Large intestine (tissue), 3 donors: ENCODE measurements at regions not wholly inside any gene's neighbourhood (a gene's known extent, or its start where the extent isn't known, plus 50 kb on each side); places are given as distances from the start of the nearest gene placed in this dataset.
"Not testable (repeated sequence)": the region's sequence is repeated elsewhere in the genome, so short reads cannot be mapped to it uniquely, and the experiment has no call there.

Source experiments
- DNase-seq, 2 donors: peaks; one replicate each; pipeline versions ENCODE4 v3.0.0 to v3.0.0-alpha.2; 2013
- H3K27ac ChIP-seq: one replicate; pipeline ENCODE4 v1.5.1; 2013; ENCODE audit warnings: low read length
- H3K27me3 ChIP-seq: 2 replicates; pipeline ENCODE4 v1.6.1; 2013; ENCODE audit warnings: low read length; ENCODE audit not compliant: control insufficient read depth, insufficient read depth
- H3K36me3 ChIP-seq: 2 replicates; pipeline ENCODE4 v1.6.1; 2013; ENCODE audit warnings: low read length; ENCODE audit not compliant: control insufficient read depth, insufficient read depth
- H3K4me1 ChIP-seq: one replicate; pipeline ENCODE4 v1.6.1; 2013; ENCODE audit warnings: low read length; ENCODE audit not compliant: control insufficient read depth, insufficient read depth
- H3K4me3 ChIP-seq: one replicate; pipeline ENCODE4 v1.5.1; 2013; ENCODE audit warnings: low read length
- H3K9me3 ChIP-seq: one replicate; pipeline ENCODE4 v1.6.1; 2013; ENCODE audit warnings: mild to moderate bottlenecking, low read depth, low read length, moderate library complexity; ENCODE audit not compliant: control insufficient read depth
- WGBS: methylation state at CpG from one replicate; pipeline ENCODE4 v1.1.5; 2013; ENCODE audit warnings: low lambda C conversion rate; ENCODE audit not compliant: insufficient coverage; 5-methylcytosine and 5-hydroxymethylcytosine counted together

- Histone ChIP-seq H3K4me3 (no peak overlapping the region), H3K27me3 (peaks cover 8% of the 10 kb centered on the region), H3K27ac (no peak overlapping the region), H3K9me3 (no peaks in the 10 kb centered on the region), H3K4me1 (no peaks in the 10 kb centered on the region), H3K36me3 (no peaks in the 10 kb centered on the region)
- DNase-seq, result no peak
- 83% methylated on average over 2 of the region's 7 CpGs for WGBS
Observed at GRCh38 chr12:131192951-131193350, 239.2 kb downstream of the ADGRD1 start.

- WGBS, result no CpG with 5 or more reads among the region's 5 CpGs
- H3K4me3 ChIP-seq, result no peak overlapping the region
- H3K9me3 ChIP-seq, result no peaks in the 10 kb centered on the region
Observed at GRCh38 chr12:131194166-131194565, 240.5 kb downstream of the ADGRD1 start.

GRCh38 chr12:131195796-131196195 is 242.1 kb downstream of the ADGRD1 start:
- Histone ChIP-seq H3K27me3 (peaks cover 8% of the 10 kb centered on the region), H3K4me3 (no peak overlapping the region), H3K27ac (no peak overlapping the region), H3K36me3 (no peaks in the 10 kb centered on the region), H3K9me3 (no peaks in the 10 kb centered on the region), H3K4me1 (no peaks in the 10 kb centered on the region)
- no CpG with 5 or more reads among the region's 9 CpGs for WGBS
- DNase-seq, result no peak

More at GRCh38 chr12:131194166-131194565, 240.5 kb downstream of the ADGRD1 start:
- Histone ChIP-seq H3K36me3 (no peaks in the 10 kb centered on the region), H3K27me3 (peaks cover 8% of the 10 kb centered on the region), H3K27ac (no peak overlapping the region), H3K4me1 (no peaks in the 10 kb centered on the region)
- no peak for DNase-seq

- Histone ChIP-seq H3K9me3 (no peaks in the 10 kb centered on the region), H3K4me1 (no peaks in the 10 kb centered on the region), H3K4me3 (no peak overlapping the region), H3K27ac (no peak overlapping the region), H3K27me3 (peaks cover 8% of the 10 kb centered on the region), H3K36me3 (no peaks in the 10 kb centered on the region)
- DNase-seq, result no peak
- no CpG with 5 or more reads among the region's 4 CpGs for WGBS
Observed at GRCh38 chr12:131196220-131196619, 242.5 kb downstream of the ADGRD1 start.

- no peak overlapping the region for H3K27ac ChIP-seq
- no peaks in the 10 kb centered on the region for H3K9me3 ChIP-seq
- no peak for DNase-seq
- H3K4me1 ChIP-seq, result no peaks in the 10 kb centered on the region
- peaks cover 8% of the 10 kb centered on the region for H3K27me3 ChIP-seq
- H3K36me3 ChIP-seq, result no peaks in the 10 kb centered on the region
- H3K4me3 ChIP-seq, result no peak overlapping the region
- 97% methylated on average over 4 of the region's 7 CpGs for WGBS
Observed at GRCh38 chr12:131197490-131197889, 243.8 kb downstream of the ADGRD1 start.

- no peaks in the 10 kb centered on the region for H3K4me1 ChIP-seq
- no peaks in the 10 kb centered on the region for H3K36me3 ChIP-seq
- 78% methylated on average over 3 of the region's 3 CpGs for WGBS
Observed at GRCh38 chr12:131199221-131199620, 245.5 kb downstream of the ADGRD1 start.

GRCh38 chr12:131201912-131202311 is 248.2 kb downstream of the ADGRD1 start:
- H3K4me3 ChIP-seq, DNase-seq, H3K9me3 ChIP-seq, H3K36me3 ChIP-seq, H3K27me3 ChIP-seq, H3K4me1 ChIP-seq, H3K27ac ChIP-seq: not testable (repeated sequence)
- WGBS, result no CpG with 5 or more reads among the region's 20 CpGs

More at GRCh38 chr12:131199221-131199620, 245.5 kb downstream of the ADGRD1 start:
- Histone ChIP-seq H3K27ac (no peak overlapping the region), H3K27me3 (peaks cover 2% of the 10 kb centered on the region), H3K9me3 (no peaks in the 10 kb centered on the region), H3K4me3 (no peak overlapping the region)
- DNase-seq, result no peak

GRCh38 chr12:131202592-131203378 is 249.1 kb downstream of the ADGRD1 start:
- H3K36me3 ChIP-seq, result no peaks in the 10 kb centered on the region
- no peaks in the 10 kb centered on the region for H3K4me1 ChIP-seq
- H3K27me3 ChIP-seq, result peaks cover 10% of the 10 kb centered on the region
- DNase-seq, result no peak
- WGBS, result no CpG with 5 or more reads among the region's 40 CpGs
- H3K4me3 ChIP-seq, result no peak overlapping the region
- H3K9me3 ChIP-seq, result no peaks in the 10 kb centered on the region
- no peak overlapping the region for H3K27ac ChIP-seq

- no peak for DNase-seq
Observed at GRCh38 chr12:131203666-131204415, 250.1 kb downstream of the ADGRD1 start.

GRCh38 chr12:131204416-131205274 is 250.9 kb downstream of the ADGRD1 start:
- Histone ChIP-seq H3K36me3 (no peaks in the 10 kb centered on the region), H3K4me3 (no peak overlapping the region), H3K9me3 (no peaks in the 10 kb centered on the region), H3K27ac (no peak overlapping the region), H3K4me1 (peaks cover under 1% of the 10 kb centered on the region), H3K27me3 (peaks cover 10% of the 10 kb centered on the region)
- DNase-seq, result no peak
- no CpG with 5 or more reads among the region's 17 CpGs for WGBS

More at GRCh38 chr12:131203666-131204415, 250.1 kb downstream of the ADGRD1 start:
- Histone ChIP-seq H3K4me1 (no peaks in the 10 kb centered on the region), H3K36me3 (no peaks in the 10 kb centered on the region), H3K27ac (no peak overlapping the region), H3K4me3 (no peak overlapping the region), H3K27me3 (peaks cover 10% of the 10 kb centered on the region), H3K9me3 (no peaks in the 10 kb centered on the region)
- WGBS, result no CpG with 5 or more reads among the region's 25 CpGs
